ENCODE measurements at regions not wholly inside any gene's neighbourhood (a gene's known extent, or its start where the extent isn't known, plus 50 kb on each side); places are given as distances from the start of the nearest gene placed in this dataset.

DNA sequence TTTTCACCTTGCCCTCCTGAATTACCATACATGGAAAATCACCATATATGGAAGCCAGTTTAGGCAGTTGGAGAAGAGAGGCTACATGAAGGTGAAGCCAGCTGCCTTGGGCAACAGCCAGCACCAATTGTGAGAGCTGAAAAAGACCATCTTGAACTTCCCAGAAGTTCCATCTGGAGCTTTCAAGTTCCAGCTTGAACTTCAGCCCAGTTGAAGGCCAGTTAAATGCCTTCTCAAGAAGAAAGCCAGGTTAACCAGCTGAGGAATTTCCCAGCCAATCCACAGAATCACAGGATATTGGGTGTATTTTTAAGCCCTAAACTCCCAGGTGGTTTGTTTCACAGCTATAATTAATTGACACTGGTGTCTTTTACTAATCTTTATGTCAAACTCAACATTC is 713.6 kb upstream of the MIR17HG start:
- TF ChIP-seq, protein P1, sequence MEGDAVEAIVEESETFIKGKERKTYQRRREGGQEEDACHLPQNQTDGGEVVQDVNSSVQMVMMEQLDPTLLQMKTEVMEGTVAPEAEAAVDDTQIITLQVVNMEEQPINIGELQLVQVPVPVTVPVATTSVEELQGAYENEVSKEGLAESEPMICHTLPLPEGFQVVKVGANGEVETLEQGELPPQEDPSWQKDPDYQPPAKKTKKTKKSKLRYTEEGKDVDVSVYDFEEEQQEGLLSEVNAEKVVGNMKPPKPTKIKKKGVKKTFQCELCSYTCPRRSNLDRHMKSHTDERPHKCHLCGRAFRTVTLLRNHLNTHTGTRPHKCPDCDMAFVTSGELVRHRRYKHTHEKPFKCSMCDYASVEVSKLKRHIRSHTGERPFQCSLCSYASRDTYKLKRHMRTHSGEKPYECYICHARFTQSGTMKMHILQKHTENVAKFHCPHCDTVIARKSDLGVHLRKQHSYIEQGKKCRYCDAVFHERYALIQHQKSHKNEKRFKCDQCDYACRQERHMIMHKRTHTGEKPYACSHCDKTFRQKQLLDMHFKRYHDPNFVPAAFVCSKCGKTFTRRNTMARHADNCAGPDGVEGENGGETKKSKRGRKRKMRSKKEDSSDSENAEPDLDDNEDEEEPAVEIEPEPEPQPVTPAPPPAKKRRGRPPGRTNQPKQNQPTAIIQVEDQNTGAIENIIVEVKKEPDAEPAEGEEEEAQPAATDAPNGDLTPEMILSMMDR (IDR thresholded peaks at IDR 0.05; ENCODE audit: low read depth, low read length) = no peak
- TF ChIP-seq EZH2phosphoT487 (IDR thresholded peaks at IDR 0.05; ENCODE audit: low read depth) = no peak

Data from OCI-LY3 (cell line).